MCF 10A (cell line): ENCODE measurements at regions not wholly inside any gene's neighbourhood (a gene's known extent, or its start where the extent isn't known, plus 50 kb on each side); places are given as distances from the start of the nearest gene placed in this dataset.

ENCODE experiments used
- BruUV-seq: library from RNA; stranded (reverse); fragments of 400-500 nt; replicated peaks from 2 replicates; lab custom pipeline; 2021; lab: Mats Ljungman, UMichigan
- CTCF ChIA-PET: fragments of 300-600 bp; sonication (Branson Sonifier 250); formaldehyde crosslinking; extraction: SDS; loops from one replicate; lab custom pipeline; 2021; ENCODE audit warnings: antibody characterized with exemption, inconsistent platforms; lab: Yijun Ruan, JAX
- POLR2A ChIA-PET: fragments of 300-600, 350-650 bp; sonication (Branson Sonifier 250); formaldehyde crosslinking; extraction: SDS; loops from one replicate; lab custom pipeline; 2020; ENCODE audit warnings: antibody characterized with exemption, inconsistent platforms; lab: Yijun Ruan, JAX
- DNase-seq: peaks from one replicate; pipeline ENCODE4 v3.0.0-alpha.2; 2018; ENCODE audit not compliant: unreplicated experiment
- H3K27ac Mint-ChIP-seq: one replicate; pipeline ENCODE4 v1.8.0; 2022; ENCODE audit warnings: mild to moderate bottlenecking, low read depth, mixed read lengths; ENCODE audit not compliant: unreplicated experiment
- H3K27me3 Mint-ChIP-seq: one replicate; pipeline ENCODE4 v1.8.0; 2022; ENCODE audit warnings: mixed read lengths; ENCODE audit not compliant: insufficient read depth, unreplicated experiment
- H3K36me3 Mint-ChIP-seq: one replicate; pipeline ENCODE4 v1.8.0; 2022; ENCODE audit warnings: mild to moderate bottlenecking, moderate library complexity, mixed read lengths; ENCODE audit not compliant: insufficient read depth, unreplicated experiment
- H3K4me1 Mint-ChIP-seq: one replicate; pipeline ENCODE4 v1.8.0; 2022; ENCODE audit warnings: mixed read lengths; ENCODE audit not compliant: insufficient read depth, unreplicated experiment
- H3K4me3 Mint-ChIP-seq: one replicate; pipeline ENCODE4 v1.8.0; 2022; ENCODE audit warnings: mild to moderate bottlenecking, moderate library complexity, mixed read lengths; ENCODE audit not compliant: unreplicated experiment
- H3K9me3 Mint-ChIP-seq: one replicate; pipeline ENCODE4 v1.8.0; 2022; ENCODE audit warnings: mixed read lengths; ENCODE audit not compliant: unreplicated experiment
- intact Hi-C: fragments of 100-400 bp; cut with micrococcal nuclease; formaldehyde crosslinking; loops from 2 replicates; pipeline ENCODE4 v1.14.1; 2022
- TF ChIP-seq, protein P1 (sequence below): fragments of 200-600 bp; IDR thresholded peaks from one replicate; pipeline ENCODE4 v1.8.0; 2022; ENCODE audit warnings: antibody characterized with exemption, mild to moderate bottlenecking; ENCODE audit not compliant: unreplicated experiment

DNA sequence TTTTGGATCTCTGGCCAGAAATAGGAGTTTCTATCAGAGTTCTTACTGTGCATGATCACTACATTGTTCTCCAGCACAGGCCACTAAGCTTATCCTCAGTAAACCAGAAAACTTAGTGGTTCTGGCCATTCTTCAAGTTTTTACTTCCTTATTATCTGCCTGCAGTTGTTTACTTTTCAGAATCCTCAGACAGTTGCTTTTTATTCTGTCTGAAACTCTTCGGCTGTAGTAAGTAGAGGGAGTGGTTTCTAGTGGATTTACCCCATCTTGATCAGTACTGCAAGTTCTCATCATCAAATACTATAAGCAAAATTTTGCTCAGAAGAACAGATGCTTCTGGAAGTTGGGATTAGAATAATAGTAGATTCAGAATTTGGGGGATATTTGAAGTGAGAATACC lies 193.0 kb upstream of the RARB start:
- POLR2A ChIA-PET, result no interaction called here
- H3K4me1 Mint-ChIP-seq, result no peaks in the 10 kb centered on the region

DNA sequence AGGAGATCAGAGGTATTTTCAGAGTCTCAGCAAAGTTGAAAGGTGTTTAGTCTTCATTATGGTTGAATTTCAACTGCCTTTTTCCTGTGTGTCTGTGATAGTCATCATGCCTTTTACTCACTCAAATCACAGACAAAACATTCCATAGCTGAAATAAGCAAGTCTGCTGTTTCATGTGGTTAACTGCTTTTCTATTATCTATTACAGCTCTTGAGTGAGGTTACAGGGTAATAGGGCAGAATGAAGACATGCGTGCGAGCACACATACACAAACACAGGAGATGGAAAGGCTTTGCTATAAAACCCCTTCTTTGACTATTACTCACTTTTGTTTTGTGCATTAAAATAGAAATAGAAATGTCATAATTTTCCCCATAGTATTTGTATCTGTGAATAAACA lies 192.6 kb upstream of the RARB start:
- ChIA-PET POLR2A (no interaction called here), CTCF (no interaction called here)
- no peak overlapping the region for H3K27ac Mint-ChIP-seq
- no TSS peak for BruUV-seq
- peaks cover 11% of the 10 kb centered on the region for H3K27me3 Mint-ChIP-seq
- no peaks in the 10 kb centered on the region for H3K9me3 Mint-ChIP-seq
- TF ChIP-seq, protein P1, sequence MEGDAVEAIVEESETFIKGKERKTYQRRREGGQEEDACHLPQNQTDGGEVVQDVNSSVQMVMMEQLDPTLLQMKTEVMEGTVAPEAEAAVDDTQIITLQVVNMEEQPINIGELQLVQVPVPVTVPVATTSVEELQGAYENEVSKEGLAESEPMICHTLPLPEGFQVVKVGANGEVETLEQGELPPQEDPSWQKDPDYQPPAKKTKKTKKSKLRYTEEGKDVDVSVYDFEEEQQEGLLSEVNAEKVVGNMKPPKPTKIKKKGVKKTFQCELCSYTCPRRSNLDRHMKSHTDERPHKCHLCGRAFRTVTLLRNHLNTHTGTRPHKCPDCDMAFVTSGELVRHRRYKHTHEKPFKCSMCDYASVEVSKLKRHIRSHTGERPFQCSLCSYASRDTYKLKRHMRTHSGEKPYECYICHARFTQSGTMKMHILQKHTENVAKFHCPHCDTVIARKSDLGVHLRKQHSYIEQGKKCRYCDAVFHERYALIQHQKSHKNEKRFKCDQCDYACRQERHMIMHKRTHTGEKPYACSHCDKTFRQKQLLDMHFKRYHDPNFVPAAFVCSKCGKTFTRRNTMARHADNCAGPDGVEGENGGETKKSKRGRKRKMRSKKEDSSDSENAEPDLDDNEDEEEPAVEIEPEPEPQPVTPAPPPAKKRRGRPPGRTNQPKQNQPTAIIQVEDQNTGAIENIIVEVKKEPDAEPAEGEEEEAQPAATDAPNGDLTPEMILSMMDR, result no peak
- no peak for DNase-seq
- H3K4me3 Mint-ChIP-seq, result no peak overlapping the region
- intact Hi-C loops, result no loop called here
- no peaks in the 10 kb centered on the region for H3K36me3 Mint-ChIP-seq
- no peaks in the 10 kb centered on the region for H3K4me1 Mint-ChIP-seq

More for the DNA sequence above, 193.0 kb upstream of the RARB start:
- no peaks in the 10 kb centered on the region for H3K9me3 Mint-ChIP-seq
- no peak for DNase-seq
- no peak overlapping the region for H3K27ac Mint-ChIP-seq
- no peaks in the 10 kb centered on the region for H3K36me3 Mint-ChIP-seq
- peaks cover 11% of the 10 kb centered on the region for H3K27me3 Mint-ChIP-seq
- TF ChIP-seq, protein P1, result no peak
- BruUV-seq, result no TSS peak
- intact Hi-C loops, result no loop called here
- CTCF ChIA-PET, result no interaction called here
- no peak overlapping the region for H3K4me3 Mint-ChIP-seq

DNA sequence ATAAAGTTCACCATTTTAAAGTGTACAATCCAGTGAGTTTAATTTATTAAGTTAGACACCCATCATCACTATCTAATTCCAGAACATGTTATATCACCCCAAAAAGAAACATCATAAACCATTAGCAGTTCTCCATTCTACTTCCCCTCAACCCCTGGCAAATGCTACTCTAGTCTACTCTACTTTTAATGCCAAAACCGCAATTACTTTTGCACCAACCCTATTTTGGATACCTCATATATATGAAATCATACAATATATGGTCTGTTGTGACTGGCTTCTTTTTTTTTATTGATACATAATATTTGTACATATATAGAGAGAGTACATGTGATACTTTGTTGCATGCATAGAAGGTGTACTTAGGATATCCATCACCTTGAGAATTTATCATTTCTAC lies 190.5 kb upstream of the RARB start:
- Mint-ChIP-seq H3K36me3 (no peaks in the 10 kb centered on the region), H3K9me3 (no peaks in the 10 kb centered on the region), H3K27me3 (peaks cover 11% of the 10 kb centered on the region), H3K27ac (no peak overlapping the region), H3K4me3 (no peak overlapping the region), H3K4me1 (no peaks in the 10 kb centered on the region)
- no peak for DNase-seq
- intact Hi-C loops, result no loop called here
- POLR2A ChIA-PET, result no interaction called here
- no TSS peak for BruUV-seq
- CTCF ChIA-PET, result no interaction called here
- TF ChIP-seq, protein P1, result no peak

DNA sequence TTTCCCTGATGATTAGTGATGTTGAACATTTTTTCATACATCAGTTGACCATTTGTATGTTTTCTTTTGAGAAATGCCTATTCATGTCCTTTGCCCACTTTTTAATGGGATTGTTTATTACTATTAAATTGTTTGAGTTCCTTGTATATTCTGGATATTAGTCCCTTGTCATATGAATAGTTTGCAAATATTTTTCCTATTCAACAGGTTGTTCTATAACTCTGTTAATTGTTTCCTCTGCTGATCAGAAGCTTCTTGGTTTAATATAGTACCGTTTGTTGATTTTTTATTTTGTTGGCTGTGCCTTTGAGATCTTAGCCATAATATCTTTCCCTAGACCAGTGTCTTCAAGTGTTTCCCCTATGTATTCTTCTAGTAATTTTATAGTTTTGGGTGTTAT lies 189.0 kb upstream of the RARB start:
- Mint-ChIP-seq H3K4me3 (no peak overlapping the region), H3K27me3 (peaks cover 10% of the 10 kb centered on the region), H3K9me3 (no peaks in the 10 kb centered on the region), H3K36me3 (no peaks in the 10 kb centered on the region), H3K27ac (no peak overlapping the region), H3K4me1 (no peaks in the 10 kb centered on the region)
- intact Hi-C loops, result no loop called here
- BruUV-seq, result no TSS peak
- DNase-seq, result no peak
- POLR2A ChIA-PET, result no interaction called here
- CTCF ChIA-PET, result no interaction called here
- TF ChIP-seq, protein P1, result no peak
